ENCODE measurements at regions not wholly inside any gene's neighbourhood (a gene's known extent, or its start where the extent isn't known, plus 50 kb on each side); places are given as distances from the start of the nearest gene placed in this dataset.

- Histone ChIP-seq H3K27ac (replicated peaks) (no peak overlapping the region), H3K9me3 (replicated peaks) (no peaks in the 10 kb centered on the region), H3K27me3 (ENCODE audit: low read depth) (peaks cover 7% of the 10 kb centered on the region), H3K4me3 (no peak overlapping the region), H3K36me3 (no peaks in the 10 kb centered on the region), H3K4me1 (no peaks in the 10 kb centered on the region)
- intact Hi-C loops (cut with micrococcal nuclease) = no loop called here
- TF ChIP-seq CTCF (IDR thresholded peaks at IDR 0.05; ENCODE audit: borderline replicate concordance) = no peak
- DNase-seq = no peak
Observed at GRCh38 chr16:51951668-51952298, 595.2 kb downstream of the TOX3 start.

GRCh38 chr16:51950118-51950780, 596.7 kb downstream of the TOX3 start:
- Histone ChIP-seq H3K36me3 (no peaks in the 10 kb centered on the region), H3K27ac (replicated peaks) (no peak overlapping the region), H3K4me3 (no peak overlapping the region), H3K27me3 (ENCODE audit: low read depth) (peaks cover 7% of the 10 kb centered on the region), H3K4me1 (no peaks in the 10 kb centered on the region), H3K9me3 (replicated peaks) (no peaks in the 10 kb centered on the region)
- TF ChIP-seq CTCF (IDR thresholded peaks at IDR 0.05; ENCODE audit: borderline replicate concordance) = no peak
- DNase-seq = no peak
- intact Hi-C loops (cut with micrococcal nuclease) = no loop called here

- H3K27me3 ChIP-seq (ENCODE audit: low read depth) = peaks cover 9% of the 10 kb centered on the region
- no peaks in the 10 kb centered on the region for H3K4me1 ChIP-seq
- no peak for TF ChIP-seq CTCF (IDR thresholded peaks at IDR 0.05; ENCODE audit: borderline replicate concordance)
- no peaks in the 10 kb centered on the region for H3K36me3 ChIP-seq
- no peaks in the 10 kb centered on the region for H3K9me3 ChIP-seq (replicated peaks)
- no peak overlapping the region for H3K4me3 ChIP-seq
- intact Hi-C loops (cut with micrococcal nuclease) = no loop called here
- H3K27ac ChIP-seq (replicated peaks) = no peak overlapping the region
- no peak for DNase-seq
Observed at GRCh38 chr16:51949282-51949681, 597.7 kb downstream of the TOX3 start.

GRCh38 chr16:51941412-51941811, 605.5 kb downstream of the TOX3 start:
- no peak overlapping the region for H3K27ac ChIP-seq (replicated peaks)
- intact Hi-C loops (cut with micrococcal nuclease) = no loop called here
- H3K9me3 ChIP-seq (replicated peaks) = no peaks in the 10 kb centered on the region
- DNase-seq = no peak
- no peaks in the 10 kb centered on the region for H3K4me1 ChIP-seq
- H3K36me3 ChIP-seq = no peaks in the 10 kb centered on the region
- H3K4me3 ChIP-seq = no peak overlapping the region
- peaks cover 5% of the 10 kb centered on the region for H3K27me3 ChIP-seq (ENCODE audit: low read depth)
- no peak for TF ChIP-seq CTCF (IDR thresholded peaks at IDR 0.05; ENCODE audit: borderline replicate concordance)

- intact Hi-C loops (cut with micrococcal nuclease) = no loop called here
- Histone ChIP-seq H3K27me3 (ENCODE audit: low read depth) (peaks cover 5% of the 10 kb centered on the region), H3K9me3 (replicated peaks) (no peaks in the 10 kb centered on the region), H3K36me3 (no peaks in the 10 kb centered on the region), H3K4me3 (no peak overlapping the region), H3K4me1 (no peaks in the 10 kb centered on the region), H3K27ac (replicated peaks) (no peak overlapping the region)
- no peak for DNase-seq
- no peak for TF ChIP-seq CTCF (IDR thresholded peaks at IDR 0.05; ENCODE audit: borderline replicate concordance)
Observed at GRCh38 chr16:51940183-51940582, 606.8 kb downstream of the TOX3 start.

Data from left ventricle myocardium inferior (tissue), 1 donor.